ENCODE measurements at regions not wholly inside any gene's neighbourhood (a gene's known extent, or its start where the extent isn't known, plus 50 kb on each side); places are given as distances from the start of the nearest gene placed in this dataset.
"Not testable (repeated sequence)": the region's sequence is repeated elsewhere in the genome, so short reads cannot be mapped to it uniquely, and the experiment has no call there.

DNA sequence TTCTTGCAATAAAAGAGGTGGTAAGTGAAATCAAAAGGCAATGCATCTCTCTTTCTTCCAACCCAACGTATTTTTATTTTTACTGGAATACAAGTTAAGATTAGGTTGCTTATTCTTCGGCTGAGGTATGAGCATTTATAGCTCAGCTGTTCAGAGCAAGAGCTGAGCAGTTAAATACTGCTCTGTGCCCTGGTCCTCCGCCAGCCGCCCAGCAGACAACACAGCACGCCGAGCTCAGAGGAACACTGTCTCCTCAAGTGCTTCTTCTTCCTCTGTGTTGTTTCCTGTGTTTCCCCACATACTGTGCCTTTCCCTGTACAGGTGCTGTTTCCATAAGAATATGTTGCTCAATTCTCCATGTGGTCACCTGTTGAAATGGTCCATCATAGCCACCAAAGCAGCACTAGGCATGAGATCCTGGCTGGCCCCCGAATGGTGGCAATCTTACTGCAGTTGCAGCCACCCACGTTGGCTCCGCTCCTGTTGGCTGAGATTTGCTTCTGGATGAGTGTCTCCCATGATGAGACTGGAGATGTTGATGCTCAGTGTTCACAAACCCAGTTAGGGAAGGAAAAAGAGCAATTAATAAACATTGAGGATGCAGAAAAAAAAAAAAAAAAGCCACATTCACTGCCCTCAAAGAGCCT lies 515.3 kb downstream of the GRIN2A start:
- TF ChIP-seq, protein P1, sequence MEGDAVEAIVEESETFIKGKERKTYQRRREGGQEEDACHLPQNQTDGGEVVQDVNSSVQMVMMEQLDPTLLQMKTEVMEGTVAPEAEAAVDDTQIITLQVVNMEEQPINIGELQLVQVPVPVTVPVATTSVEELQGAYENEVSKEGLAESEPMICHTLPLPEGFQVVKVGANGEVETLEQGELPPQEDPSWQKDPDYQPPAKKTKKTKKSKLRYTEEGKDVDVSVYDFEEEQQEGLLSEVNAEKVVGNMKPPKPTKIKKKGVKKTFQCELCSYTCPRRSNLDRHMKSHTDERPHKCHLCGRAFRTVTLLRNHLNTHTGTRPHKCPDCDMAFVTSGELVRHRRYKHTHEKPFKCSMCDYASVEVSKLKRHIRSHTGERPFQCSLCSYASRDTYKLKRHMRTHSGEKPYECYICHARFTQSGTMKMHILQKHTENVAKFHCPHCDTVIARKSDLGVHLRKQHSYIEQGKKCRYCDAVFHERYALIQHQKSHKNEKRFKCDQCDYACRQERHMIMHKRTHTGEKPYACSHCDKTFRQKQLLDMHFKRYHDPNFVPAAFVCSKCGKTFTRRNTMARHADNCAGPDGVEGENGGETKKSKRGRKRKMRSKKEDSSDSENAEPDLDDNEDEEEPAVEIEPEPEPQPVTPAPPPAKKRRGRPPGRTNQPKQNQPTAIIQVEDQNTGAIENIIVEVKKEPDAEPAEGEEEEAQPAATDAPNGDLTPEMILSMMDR (IDR thresholded peaks at IDR 0.05; ENCODE audit: insufficient read depth, low read depth, low read length) = no peak
- no peak for DNase-seq (ENCODE audit: low read depth)
- H3K4me3 ChIP-seq (ENCODE audit: low read depth, low read length) = no peak overlapping the region

DNA sequence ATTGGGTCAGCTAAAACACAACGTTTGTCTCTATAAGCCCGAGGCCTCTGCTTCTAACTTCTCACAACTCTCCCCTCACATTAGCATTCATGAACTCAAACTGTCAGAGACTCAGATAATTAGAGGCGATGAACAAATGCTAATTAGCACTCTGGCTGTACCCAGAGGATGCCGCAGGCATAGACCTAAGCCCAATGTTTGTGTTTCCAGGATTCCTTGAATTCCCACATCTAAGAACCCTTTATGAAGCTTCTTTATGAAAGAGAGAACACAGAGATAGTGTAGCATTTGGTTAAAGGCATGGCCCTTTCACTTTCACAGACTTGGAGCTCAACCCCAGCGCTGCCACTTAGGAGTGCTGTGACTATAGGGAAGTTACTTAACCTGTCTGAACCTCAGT lies 512.2 kb downstream of the GRIN2A start:
- TF ChIP-seq, protein P1 (IDR thresholded peaks at IDR 0.05; ENCODE audit: insufficient read depth, low read depth, low read length) = no peak
- no peak for DNase-seq (ENCODE audit: low read depth)
- no peak overlapping the region for H3K4me3 ChIP-seq (ENCODE audit: low read depth, low read length)

- not testable (repeated sequence) for H3K4me3 ChIP-seq (ENCODE audit: low read depth, low read length); DNase-seq (ENCODE audit: low read depth)
Measured at GRCh38 chr16:9670616-9671015, 511.6 kb downstream of the GRIN2A start.

- not testable (repeated sequence) for DNase-seq (ENCODE audit: low read depth); H3K4me3 ChIP-seq (ENCODE audit: low read depth, low read length)
Measured at GRCh38 chr16:9676560-9677300, 505.5 kb downstream of the GRIN2A start.

DNA sequence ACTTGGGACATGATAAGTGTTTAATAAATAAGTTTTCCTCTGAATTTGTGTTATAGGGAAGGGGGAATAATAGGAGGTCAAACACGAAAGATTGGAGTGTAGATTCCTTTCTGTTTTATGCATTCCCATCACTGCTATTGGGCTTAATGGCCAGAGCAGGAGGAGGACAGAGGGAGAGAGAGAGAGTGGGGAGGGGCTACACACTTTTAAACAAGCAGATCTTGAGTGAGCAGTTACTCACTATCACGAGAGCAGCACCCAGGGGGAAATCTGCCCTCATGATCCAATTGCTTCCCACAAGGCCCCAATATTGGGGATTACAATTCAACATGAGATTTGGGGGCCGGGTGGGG lies 505.0 kb downstream of the GRIN2A start:
- TF ChIP-seq, protein P1 (IDR thresholded peaks at IDR 0.05; ENCODE audit: insufficient read depth, low read depth, low read length) = no peak
- no peak for DNase-seq (ENCODE audit: low read depth)
- H3K4me3 ChIP-seq (ENCODE audit: low read depth, low read length) = no peak overlapping the region

- DNase-seq (ENCODE audit: low read depth) = no peak
- TF ChIP-seq, protein P1 (IDR thresholded peaks at IDR 0.05; ENCODE audit: insufficient read depth, low read depth, low read length) = no peak
- H3K4me3 ChIP-seq (ENCODE audit: low read depth, low read length) = no peak overlapping the region
Measured at GRCh38 chr16:9679213-9679767, 502.9 kb downstream of the GRIN2A start.

GRCh38 chr16:9680019-9680655 lies 502.1 kb downstream of the GRIN2A start:
- DNase-seq (ENCODE audit: low read depth) = no peak
- TF ChIP-seq, protein P1 (IDR thresholded peaks at IDR 0.05; ENCODE audit: insufficient read depth, low read depth, low read length) = no peak
- H3K4me3 ChIP-seq (ENCODE audit: low read depth, low read length) = no peak overlapping the region

All from fibroblast of villous mesenchyme (primary cell).